ENCODE measurements at regions not wholly inside any gene's neighbourhood (a gene's known extent, or its start where the extent isn't known, plus 50 kb on each side); places are given as distances from the start of the nearest gene placed in this dataset.

- Histone ChIP-seq H3K9me3 (ENCODE audit: control insufficient read depth, insufficient read depth, low read depth, low read length) (no peaks in the 10 kb centered on the region), H3K36me3 (ENCODE audit: control insufficient read depth in 2 of 2, insufficient read depth in 1 of 2, low read length in 2 of 2) (no peaks in the 10 kb centered on the region), H3K4me3 (ENCODE audit: low read depth, low read length) (no peak overlapping the region), H3K27ac (ENCODE audit: extremely low read depth, low read depth, low read length) (no peak overlapping the region), H3K4me1 (ENCODE audit: control insufficient read depth, insufficient read depth, low read length) (no peaks in the 10 kb centered on the region)
- ChIA-PET CTCF (no interaction called here), POLR2A (no interaction called here)
- TF ChIP-seq ZIC2 (tag by site-specific recombination; IDR thresholded peaks at IDR 0.05) (no peak), ZNF791 (tag by site-specific recombination; IDR thresholded peaks at IDR 0.05) (no peak), ZNF449 (tag by site-specific recombination; IDR thresholded peaks at IDR 0.05) (no peak), ZNF629 (tag by site-specific recombination; IDR thresholded peaks at IDR 0.05) (no peak), OSR2 (tag by site-specific recombination; IDR thresholded peaks at IDR 0.05) (no peak)
Observed at GRCh38 chr9:20187318-20187717, 398.5 kb upstream of the SLC24A2 start.

- H3K36me3 ChIP-seq (ENCODE audit: control insufficient read depth in 2 of 2, insufficient read depth in 1 of 2, low read length in 2 of 2), result no peaks in the 10 kb centered on the region
- POLR2A ChIA-PET, result no interaction called here
- no peaks in the 10 kb centered on the region for H3K9me3 ChIP-seq (ENCODE audit: control insufficient read depth, insufficient read depth, low read depth, low read length)
- no peak overlapping the region for H3K4me3 ChIP-seq (ENCODE audit: low read depth, low read length)
- H3K27ac ChIP-seq (ENCODE audit: extremely low read depth, low read depth, low read length), result no peak overlapping the region
- H3K4me1 ChIP-seq (ENCODE audit: control insufficient read depth, insufficient read depth, low read length), result no peaks in the 10 kb centered on the region
- CTCF ChIA-PET, result no interaction called here
- TF ChIP-seq ZNF585B (tag by site-specific recombination; IDR thresholded peaks at IDR 0.05), result no peak
- TF ChIP-seq HIC1 (tag by site-specific recombination; IDR thresholded peaks at IDR 0.05), result no peak
Observed at GRCh38 chr9:20186823-20187222, 398.0 kb upstream of the SLC24A2 start.

GRCh38 chr9:20186231-20186630 is 397.4 kb upstream of the SLC24A2 start:
- ChIA-PET POLR2A (no interaction called here), CTCF (interaction anchor here (1.0 kb wide), 1 partner anchor 8 kb away, joined by 4 read pairs; no protein-coding TSS in a partner anchor)
- Histone ChIP-seq H3K4me1 (ENCODE audit: control insufficient read depth, insufficient read depth, low read length) (no peaks in the 10 kb centered on the region), H3K27ac (ENCODE audit: extremely low read depth, low read depth, low read length) (no peak overlapping the region), H3K36me3 (ENCODE audit: control insufficient read depth in 2 of 2, insufficient read depth in 1 of 2, low read length in 2 of 2) (no peaks in the 10 kb centered on the region), H3K9me3 (ENCODE audit: control insufficient read depth, insufficient read depth, low read depth, low read length) (no peaks in the 10 kb centered on the region), H3K4me3 (ENCODE audit: low read depth, low read length) (no peak overlapping the region)
- TF ChIP-seq ZNF449 (tag by site-specific recombination; IDR thresholded peaks at IDR 0.05) (no peak), PBX3 (CRISPR knock-in tag; IDR thresholded peaks at IDR 0.05) (no peak), RBAK (tag by site-specific recombination; IDR thresholded peaks at IDR 0.05) (no peak), OVOL3 (tag by site-specific recombination; IDR thresholded peaks at IDR 0.05) (no peak), ZNF133 (tag by site-specific recombination; IDR thresholded peaks at IDR 0.05) (no peak), ZSCAN30 (tag by site-specific recombination; IDR thresholded peaks at IDR 0.05) (no peak), BCL11A (tag by site-specific recombination; IDR thresholded peaks at IDR 0.05; ENCODE audit: low read depth) (no peak), AEBP2 (tag by site-specific recombination; IDR thresholded peaks at IDR 0.05; ENCODE audit: borderline replicate concordance) (no peak), ZNF837 (tag by site-specific recombination; IDR thresholded peaks at IDR 0.05) (no peak), ZNF335 (tag by site-specific recombination; conservative IDR thresholded peaks at IDR 0.05) (no peak), ZNF433 (tag by site-specific recombination; IDR thresholded peaks at IDR 0.05; ENCODE audit: low read depth) (no peak), ZFHX2 (tag by site-specific recombination; conservative IDR thresholded peaks at IDR 0.05) (no peak), MEIS1 (CRISPR knock-in tag; IDR thresholded peaks at IDR 0.05; ENCODE audit: borderline replicate concordance) (no peak)

All from HEK293 (cell line).